ENCODE measurements at regions not wholly inside any gene's neighbourhood (a gene's known extent, or its start where the extent isn't known, plus 50 kb on each side); places are given as distances from the start of the nearest gene placed in this dataset.

DNA sequence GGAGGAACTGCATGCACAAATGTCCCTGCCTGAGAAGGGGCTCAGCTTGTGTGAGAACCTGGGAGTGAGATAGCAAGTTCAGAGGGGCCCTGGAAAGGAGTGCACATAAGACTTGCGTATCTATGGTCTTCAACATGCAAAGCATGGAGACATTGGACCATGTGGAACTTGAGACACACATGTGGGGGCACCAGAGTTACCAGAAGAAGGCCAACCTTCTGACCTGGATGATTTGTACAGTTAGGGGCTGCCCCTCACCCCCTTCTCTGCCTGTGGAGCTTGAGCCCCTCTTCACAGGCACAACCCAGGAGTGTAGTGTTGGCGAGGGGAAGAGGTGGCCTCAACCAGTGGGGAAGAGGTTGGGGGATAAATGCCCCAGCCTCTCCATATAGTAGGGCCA, 165.0 kb upstream of the ARL4C start:
- Histone ChIP-seq H3K4me2 (ENCODE audit: low read length) (no peak overlapping the region), H3K79me2 (replicated peaks; ENCODE audit: insufficient read depth, low read length) (no peaks in the 10 kb centered on the region), H3F3A (ENCODE audit: insufficient read depth, low read length, poor library complexity, severe bottlenecking) (no peaks in the 10 kb centered on the region), H3K27ac (ENCODE audit: low read length) (no peak overlapping the region), H3K9me2 (ENCODE audit: insufficient read depth, low read length) (no peaks in the 10 kb centered on the region), H3K4me3 (ENCODE audit: low read length) (no peak overlapping the region), H2AFZ (ENCODE audit: low read depth, low read length) (no peak overlapping the region), H3K27me3 (ENCODE audit: insufficient read depth, low read depth, low read length) (no peaks in the 10 kb centered on the region), H3K9ac (ENCODE audit: low read length) (no peak overlapping the region), H3K9me3 (ENCODE audit: low read length) (peaks cover 7% of the 10 kb centered on the region), H4K20me1 (ENCODE audit: insufficient read depth) (no peaks in the 10 kb centered on the region), H3K36me3 (ENCODE audit: insufficient read depth, low read length) (no peaks in the 10 kb centered on the region)
- no peak for TF ChIP-seq RAD21 (conservative IDR thresholded peaks at IDR 0.05)
- no peak for TF ChIP-seq TAF1 (IDR thresholded peaks at IDR 0.05; ENCODE audit: low read depth)
- TF ChIP-seq, protein P1, sequence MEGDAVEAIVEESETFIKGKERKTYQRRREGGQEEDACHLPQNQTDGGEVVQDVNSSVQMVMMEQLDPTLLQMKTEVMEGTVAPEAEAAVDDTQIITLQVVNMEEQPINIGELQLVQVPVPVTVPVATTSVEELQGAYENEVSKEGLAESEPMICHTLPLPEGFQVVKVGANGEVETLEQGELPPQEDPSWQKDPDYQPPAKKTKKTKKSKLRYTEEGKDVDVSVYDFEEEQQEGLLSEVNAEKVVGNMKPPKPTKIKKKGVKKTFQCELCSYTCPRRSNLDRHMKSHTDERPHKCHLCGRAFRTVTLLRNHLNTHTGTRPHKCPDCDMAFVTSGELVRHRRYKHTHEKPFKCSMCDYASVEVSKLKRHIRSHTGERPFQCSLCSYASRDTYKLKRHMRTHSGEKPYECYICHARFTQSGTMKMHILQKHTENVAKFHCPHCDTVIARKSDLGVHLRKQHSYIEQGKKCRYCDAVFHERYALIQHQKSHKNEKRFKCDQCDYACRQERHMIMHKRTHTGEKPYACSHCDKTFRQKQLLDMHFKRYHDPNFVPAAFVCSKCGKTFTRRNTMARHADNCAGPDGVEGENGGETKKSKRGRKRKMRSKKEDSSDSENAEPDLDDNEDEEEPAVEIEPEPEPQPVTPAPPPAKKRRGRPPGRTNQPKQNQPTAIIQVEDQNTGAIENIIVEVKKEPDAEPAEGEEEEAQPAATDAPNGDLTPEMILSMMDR (IDR thresholded peaks at IDR 0.05; ENCODE audit: poor library complexity, severe bottlenecking) = no peak
- TF ChIP-seq MXI1 (conservative IDR thresholded peaks at IDR 0.05; ENCODE audit: poor library complexity, severe bottlenecking) = no peak
- TF ChIP-seq EZH2 (IDR thresholded peaks at IDR 0.05; ENCODE audit: borderline replicate concordance, insufficient read depth, low read length, poor library complexity, severe bottlenecking) = no peak
- no peak for TF ChIP-seq POLR2AphosphoS5 (IDR thresholded peaks at IDR 0.05)
- TF ChIP-seq, protein P2, sequence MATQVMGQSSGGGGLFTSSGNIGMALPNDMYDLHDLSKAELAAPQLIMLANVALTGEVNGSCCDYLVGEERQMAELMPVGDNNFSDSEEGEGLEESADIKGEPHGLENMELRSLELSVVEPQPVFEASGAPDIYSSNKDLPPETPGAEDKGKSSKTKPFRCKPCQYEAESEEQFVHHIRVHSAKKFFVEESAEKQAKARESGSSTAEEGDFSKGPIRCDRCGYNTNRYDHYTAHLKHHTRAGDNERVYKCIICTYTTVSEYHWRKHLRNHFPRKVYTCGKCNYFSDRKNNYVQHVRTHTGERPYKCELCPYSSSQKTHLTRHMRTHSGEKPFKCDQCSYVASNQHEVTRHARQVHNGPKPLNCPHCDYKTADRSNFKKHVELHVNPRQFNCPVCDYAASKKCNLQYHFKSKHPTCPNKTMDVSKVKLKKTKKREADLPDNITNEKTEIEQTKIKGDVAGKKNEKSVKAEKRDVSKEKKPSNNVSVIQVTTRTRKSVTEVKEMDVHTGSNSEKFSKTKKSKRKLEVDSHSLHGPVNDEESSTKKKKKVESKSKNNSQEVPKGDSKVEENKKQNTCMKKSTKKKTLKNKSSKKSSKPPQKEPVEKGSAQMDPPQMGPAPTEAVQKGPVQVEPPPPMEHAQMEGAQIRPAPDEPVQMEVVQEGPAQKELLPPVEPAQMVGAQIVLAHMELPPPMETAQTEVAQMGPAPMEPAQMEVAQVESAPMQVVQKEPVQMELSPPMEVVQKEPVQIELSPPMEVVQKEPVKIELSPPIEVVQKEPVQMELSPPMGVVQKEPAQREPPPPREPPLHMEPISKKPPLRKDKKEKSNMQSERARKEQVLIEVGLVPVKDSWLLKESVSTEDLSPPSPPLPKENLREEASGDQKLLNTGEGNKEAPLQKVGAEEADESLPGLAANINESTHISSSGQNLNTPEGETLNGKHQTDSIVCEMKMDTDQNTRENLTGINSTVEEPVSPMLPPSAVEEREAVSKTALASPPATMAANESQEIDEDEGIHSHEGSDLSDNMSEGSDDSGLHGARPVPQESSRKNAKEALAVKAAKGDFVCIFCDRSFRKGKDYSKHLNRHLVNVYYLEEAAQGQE (IDR thresholded peaks at IDR 0.05; ENCODE audit: borderline replicate concordance) = no peak
- TF ChIP-seq EP300 (conservative IDR thresholded peaks at IDR 0.05; ENCODE audit: poor library complexity, severe bottlenecking) = no peak
- no peak for TF ChIP-seq SMC3 (conservative IDR thresholded peaks at IDR 0.05; ENCODE audit: poor library complexity)

DNA sequence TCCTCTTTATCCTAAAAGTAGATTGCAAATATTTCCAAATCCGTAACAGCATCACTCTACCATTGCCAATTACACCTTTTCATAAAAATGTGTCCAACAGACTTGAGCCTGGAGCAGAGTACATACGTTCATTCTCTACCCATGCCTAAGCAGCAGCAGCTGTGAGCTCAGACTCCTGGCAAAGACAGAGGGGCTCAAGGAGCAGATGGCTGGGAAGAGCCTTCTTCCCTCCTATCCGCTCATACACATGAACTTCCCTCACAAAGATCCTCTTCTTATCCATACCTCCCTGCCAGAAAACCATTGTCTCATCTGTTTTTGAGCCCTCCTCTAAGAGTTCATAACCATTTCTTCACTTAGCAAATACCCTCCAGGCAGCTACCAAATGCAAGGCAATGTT, 164.3 kb upstream of the ARL4C start:
- no peaks in the 10 kb centered on the region for H3K36me3 ChIP-seq (ENCODE audit: insufficient read depth, low read length)

More for the DNA sequence above, 164.3 kb upstream of the ARL4C start:
- H3K27me3 ChIP-seq (ENCODE audit: insufficient read depth, low read depth, low read length) = no peaks in the 10 kb centered on the region
- no peaks in the 10 kb centered on the region for H4K20me1 ChIP-seq (ENCODE audit: insufficient read depth)
- no peak overlapping the region for H2AFZ ChIP-seq (ENCODE audit: low read depth, low read length)
- TF ChIP-seq MXI1 (conservative IDR thresholded peaks at IDR 0.05; ENCODE audit: poor library complexity, severe bottlenecking) (no peak), TAF1 (IDR thresholded peaks at IDR 0.05; ENCODE audit: low read depth) (no peak), RAD21 (conservative IDR thresholded peaks at IDR 0.05) (no peak), SMC3 (conservative IDR thresholded peaks at IDR 0.05; ENCODE audit: poor library complexity) (no peak), EZH2 (IDR thresholded peaks at IDR 0.05; ENCODE audit: borderline replicate concordance, insufficient read depth, low read length, poor library complexity, severe bottlenecking) (no peak), EP300 (conservative IDR thresholded peaks at IDR 0.05; ENCODE audit: poor library complexity, severe bottlenecking) (no peak), POLR2AphosphoS5 (IDR thresholded peaks at IDR 0.05) (no peak)
- TF ChIP-seq, protein P2 (IDR thresholded peaks at IDR 0.05; ENCODE audit: borderline replicate concordance) = no peak
- TF ChIP-seq, protein P1 (IDR thresholded peaks at IDR 0.05; ENCODE audit: poor library complexity, severe bottlenecking) = no peak
- H3K9me3 ChIP-seq (ENCODE audit: low read length) = peaks cover 4% of the 10 kb centered on the region
- H3K9me2 ChIP-seq (ENCODE audit: insufficient read depth, low read length) = no peaks in the 10 kb centered on the region
- H3K9ac ChIP-seq (ENCODE audit: low read length) = no peak overlapping the region
- H3K4me2 ChIP-seq (ENCODE audit: low read length) = no peak overlapping the region
- H3K4me3 ChIP-seq (ENCODE audit: low read length) = no peak overlapping the region
- no peaks in the 10 kb centered on the region for H3F3A ChIP-seq (ENCODE audit: insufficient read depth, low read length, poor library complexity, severe bottlenecking)
- no peaks in the 10 kb centered on the region for H3K79me2 ChIP-seq (replicated peaks; ENCODE audit: insufficient read depth, low read length)
- no peak overlapping the region for H3K27ac ChIP-seq (ENCODE audit: low read length)
